ENCODE measurements at regions not wholly inside any gene's neighbourhood (a gene's known extent, or its start where the extent isn't known, plus 50 kb on each side); places are given as distances from the start of the nearest gene placed in this dataset.

- no peak for TF ChIP-seq CTCF (IDR thresholded peaks at IDR 0.05)
- no peak for TF ChIP-seq POLR2AphosphoS5 (IDR thresholded peaks at IDR 0.05)
Measured at GRCh38 chr1:79196211-79196610, 189.7 kb upstream of the ADGRL4 start.

Measured in prostate gland (tissue), 2 donors.